Renal cortex interstitium (tissue), 11 donors: ENCODE measurements at regions not wholly inside any gene's neighbourhood (a gene's known extent, or its start where the extent isn't known, plus 50 kb on each side); places are given as distances from the start of the nearest gene placed in this dataset.
"Not testable (repeated sequence)": the region's sequence is repeated elsewhere in the genome, so short reads cannot be mapped to it uniquely, and the experiment has no call there.

Experiments
- DNase-seq, 11 donors: peaks; one replicate each; pipeline ENCODE4 v3.0.0-alpha.2; 2013; ENCODE audit warnings: low read depth in 9 of 11, low spot score in 4 of 11; ENCODE audit errors: extremely low read depth in 1 of 11

- no peak for DNase-seq
Observed at GRCh38 chr2:2663401-2664036, 332.4 kb upstream of the MYT1L start.

- DNase-seq = no peak
Observed at GRCh38 chr2:2662847-2663356, 331.8 kb upstream of the MYT1L start.

DNA sequence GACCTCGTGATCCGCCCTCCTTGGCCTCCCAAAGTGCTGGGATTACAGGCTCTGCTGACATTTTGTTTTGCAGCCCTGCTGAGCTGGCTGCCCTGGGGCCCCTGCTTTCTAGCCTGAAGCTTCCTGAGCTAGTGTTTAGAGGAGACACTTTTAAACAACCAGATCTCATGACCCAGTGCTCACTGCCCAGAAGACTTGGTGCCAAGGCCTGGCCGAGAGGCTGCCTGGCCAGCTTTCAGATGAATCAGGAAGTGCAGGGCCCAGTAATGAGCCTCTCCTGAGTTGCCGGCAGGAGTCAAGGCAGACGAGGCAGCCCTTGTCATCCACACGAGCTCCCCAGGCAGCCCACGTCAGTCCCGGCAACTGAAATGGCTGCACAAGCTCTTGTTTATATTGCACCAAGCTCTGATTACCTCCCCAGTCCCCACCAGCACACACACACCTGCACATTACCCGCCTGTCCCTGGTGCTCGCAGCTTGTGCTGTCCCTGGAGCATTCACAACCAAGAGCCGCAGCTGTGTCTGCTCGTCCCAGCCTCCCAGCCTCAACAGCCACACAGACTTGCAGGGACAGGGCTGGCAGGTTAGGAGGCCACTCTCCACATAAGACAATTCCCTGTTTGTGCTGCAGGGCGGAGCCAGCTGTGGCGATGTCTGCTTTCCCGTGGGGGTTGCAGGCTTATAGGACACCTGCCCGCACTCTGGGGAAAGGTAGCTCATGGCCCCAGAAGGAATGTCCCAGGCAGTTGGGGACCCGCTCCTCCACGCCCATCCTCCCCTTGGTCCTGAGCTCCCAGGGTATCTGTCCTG lies 331.2 kb upstream of the MYT1L start:
- DNase-seq = no peak

- no peak for DNase-seq
Observed at GRCh38 chr2:2660789-2661355, 329.8 kb upstream of the MYT1L start.

- no peak for DNase-seq
Observed at GRCh38 chr2:2657121-2657962, 326.3 kb upstream of the MYT1L start.

DNA sequence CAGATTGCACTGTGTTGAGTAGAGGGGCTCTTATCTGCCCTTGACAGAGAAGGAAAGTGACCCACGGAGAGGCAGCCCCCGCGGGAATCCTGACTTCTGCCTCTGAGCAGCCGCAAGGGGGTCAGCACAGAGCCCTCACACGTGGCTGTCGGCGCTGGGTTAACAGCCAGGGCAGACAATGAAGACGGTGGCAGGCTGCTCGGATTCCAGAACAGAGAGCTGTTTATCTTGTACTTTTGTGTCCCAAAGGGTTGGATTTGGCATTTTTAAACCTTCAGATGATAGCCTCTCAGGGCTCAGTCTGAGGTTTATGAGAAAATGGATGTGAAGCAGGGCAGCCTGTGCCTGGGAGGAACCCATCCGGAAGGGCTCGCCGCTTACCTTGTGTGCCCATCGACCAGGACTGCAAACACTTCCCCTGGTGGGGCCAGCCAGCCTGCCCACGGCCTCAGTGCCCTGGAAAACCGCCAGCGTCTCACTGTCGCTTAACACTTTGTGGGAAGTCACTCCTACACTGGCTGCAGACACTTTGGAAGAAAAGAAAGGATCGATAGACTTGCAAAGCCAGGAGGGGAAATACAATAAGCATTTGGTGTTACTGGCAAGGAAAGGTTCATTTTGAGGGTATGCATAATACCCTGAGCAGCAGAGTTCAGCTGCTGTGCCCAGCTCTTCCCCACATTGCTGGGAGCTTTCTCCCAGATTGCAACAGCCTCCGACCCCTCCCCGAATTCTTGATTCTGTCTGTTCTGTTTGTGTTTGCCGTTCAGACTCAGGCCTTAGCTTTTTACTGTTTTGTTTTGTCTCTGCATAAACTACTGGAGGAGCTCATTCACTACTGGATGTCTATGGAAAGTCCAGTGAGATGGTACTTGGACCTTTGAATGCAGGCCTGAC lies 325.3 kb upstream of the MYT1L start:
- DNase-seq = peak in 1 of 11 donors; percentile 35

- no peak for DNase-seq
Observed at GRCh38 chr2:2655453-2656114, 324.5 kb upstream of the MYT1L start.

DNA sequence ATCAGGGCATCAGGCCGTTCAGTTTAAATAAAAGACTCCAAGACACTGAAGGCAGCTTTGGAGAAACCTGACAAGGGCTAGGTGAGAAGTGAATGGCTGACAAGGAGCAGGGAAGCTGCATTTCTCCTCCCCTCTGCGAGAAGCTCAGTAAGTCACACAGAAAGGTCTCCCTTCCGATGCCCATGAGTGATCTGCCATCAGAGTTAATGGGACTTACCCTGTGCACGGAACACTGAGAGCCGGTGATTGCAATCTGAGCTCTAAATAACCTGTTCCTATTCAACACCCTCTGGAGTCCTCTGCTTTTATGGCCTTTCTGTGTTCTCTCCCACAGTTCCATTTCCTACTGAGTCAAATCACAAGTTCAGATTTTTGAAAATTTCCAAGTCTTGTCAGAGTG lies 322.2 kb upstream of the MYT1L start:
- peak in 6 of 11 donors; percentile 35 to 66 (median 50) for DNase-seq

GRCh38 chr2:2650608-2651375 lies 319.7 kb upstream of the MYT1L start:
- no peak for DNase-seq

DNA sequence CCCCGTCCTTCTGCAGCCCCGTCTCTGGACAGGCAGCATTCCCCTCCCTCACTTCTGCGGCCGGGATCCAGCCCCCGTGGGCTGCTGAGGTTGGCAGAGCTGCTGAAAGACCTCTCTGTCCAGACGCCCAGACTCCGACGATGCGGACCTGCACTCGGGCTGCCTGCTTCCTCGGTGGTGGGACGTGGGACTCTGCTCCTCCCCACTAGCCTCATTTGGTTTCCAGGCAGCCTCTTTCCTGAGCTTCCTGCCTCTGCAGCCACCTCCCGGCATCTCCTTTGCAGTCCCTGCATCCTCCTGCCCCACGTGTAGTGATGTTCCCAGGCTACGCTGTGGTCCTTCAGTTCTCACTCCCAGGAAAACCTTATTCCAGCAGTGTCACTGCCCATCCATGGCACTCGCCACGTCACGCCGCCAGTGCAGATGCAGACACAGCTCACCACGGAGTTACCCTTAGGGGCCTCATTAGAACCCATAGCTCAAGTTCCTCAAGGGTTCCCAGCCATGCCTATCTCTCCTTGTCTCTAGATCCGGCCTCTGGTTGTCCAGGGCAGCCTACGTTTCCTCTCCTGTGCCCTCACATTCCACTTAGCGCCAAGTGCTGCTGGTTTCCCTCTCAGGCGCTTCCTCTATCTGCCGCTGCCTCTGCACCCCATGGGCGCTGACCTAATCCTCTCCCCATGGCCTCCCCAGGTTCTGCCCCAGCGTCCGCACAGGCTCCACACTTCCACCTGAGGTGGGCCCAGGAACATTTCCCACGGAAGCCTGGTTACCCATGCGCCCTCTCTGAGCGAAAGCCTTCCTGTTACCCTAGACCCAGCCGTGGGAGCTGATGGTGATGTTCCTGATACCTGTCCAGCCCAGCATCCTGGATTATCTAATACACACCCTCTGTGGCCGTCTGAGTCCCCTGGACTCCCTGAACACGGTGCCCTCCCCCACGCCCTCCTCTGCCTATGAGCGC lies 318.3 kb upstream of the MYT1L start:
- no peak for DNase-seq

- DNase-seq = no peak
Observed at GRCh38 chr2:2648094-2648493, 317.0 kb upstream of the MYT1L start.

DNA sequence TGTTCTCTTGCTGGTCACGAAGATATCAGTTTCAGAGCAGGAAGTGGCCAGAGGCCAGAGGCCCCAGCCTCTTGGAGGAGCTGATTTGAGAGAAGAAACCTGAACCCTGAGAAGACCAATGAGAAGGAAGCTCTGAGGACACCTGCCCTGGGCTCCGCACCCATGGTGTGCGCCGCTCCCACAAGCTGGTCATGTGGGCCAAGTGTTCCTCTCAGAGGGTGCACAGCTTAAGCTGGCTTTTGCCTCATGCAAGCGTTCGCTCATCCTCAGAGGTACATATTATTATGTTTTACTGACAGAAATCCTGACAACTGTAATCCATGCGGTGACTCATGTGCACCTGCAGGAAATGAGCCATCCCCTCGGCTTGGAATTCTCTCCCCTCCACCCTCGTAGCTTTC lies 316.1 kb upstream of the MYT1L start:
- no peak for DNase-seq

- DNase-seq = peak in 1 of 11 donors; percentile 31
Observed at GRCh38 chr2:2646433-2647051, 315.5 kb upstream of the MYT1L start.

DNA sequence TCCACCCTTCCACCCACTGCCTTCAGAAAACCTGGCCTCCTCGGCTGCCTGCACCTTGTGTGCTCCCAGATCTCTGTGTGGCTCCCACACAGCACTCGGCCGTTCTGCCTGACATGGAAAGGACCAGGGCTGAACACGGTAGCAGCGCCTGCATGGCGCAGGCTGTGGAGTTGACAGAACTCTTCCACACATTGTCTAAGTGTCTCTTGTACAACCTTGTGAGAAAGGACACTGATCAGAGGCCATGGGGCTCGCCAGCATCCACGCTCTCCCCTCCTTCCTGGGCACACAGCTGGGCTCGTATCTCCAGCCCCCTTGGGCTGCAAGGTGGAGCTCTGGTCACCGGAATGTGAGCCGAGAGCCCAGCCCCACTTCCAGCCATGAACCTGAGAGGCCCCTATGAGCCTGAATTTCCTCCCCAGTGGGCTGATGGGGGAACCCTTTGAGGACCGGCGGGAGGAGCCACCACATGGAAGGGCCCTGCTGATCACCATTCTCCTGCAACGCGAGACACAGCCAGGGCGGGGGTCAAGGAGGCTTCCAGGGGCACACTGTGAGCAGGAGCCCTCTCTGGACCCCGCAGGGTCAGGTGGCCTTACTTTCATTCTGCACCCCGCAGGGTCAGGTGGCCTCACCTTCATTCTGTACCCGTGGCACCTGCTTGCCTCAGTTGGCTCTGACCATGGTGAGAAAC lies 314.2 kb upstream of the MYT1L start:
- DNase-seq = no peak

GRCh38 chr2:2644751-2645150 lies 313.7 kb upstream of the MYT1L start:
- DNase-seq = not testable (repeated sequence)
